PFSK-1 (cell line): ENCODE measurements at regions not wholly inside any gene's neighbourhood (a gene's known extent, or its start where the extent isn't known, plus 50 kb on each side); places are given as distances from the start of the nearest gene placed in this dataset.

ENCODE experiments used
- FOXP2 ChIP-seq: optimal IDR thresholded peaks from 2 replicates; pipeline ENCODE3; 2011; ENCODE audit warnings: borderline replicate concordance, control low read depth, inconsistent platforms; ENCODE audit not compliant: insufficient read depth; ENCODE audit errors: extremely low read length, extremely low read depth
- POLR2AphosphoS5 ChIP-seq: IDR thresholded peaks from 2 replicates; pipeline ENCODE4 v1.6.1; 2012; ENCODE audit warnings: low read depth, mild to moderate bottlenecking, control low read depth, low read length, moderate library complexity
- SIN3A ChIP-seq: IDR thresholded peaks from 2 replicates; pipeline ENCODE4 v1.6.1; 2012; ENCODE audit warnings: mild to moderate bottlenecking, low read length, moderate library complexity, borderline replicate concordance; ENCODE audit not compliant: insufficient read depth
- TAF1 ChIP-seq: IDR thresholded peaks from 2 replicates; pipeline ENCODE4 v1.6.1; 2012; ENCODE audit warnings: low read length, control low read depth, borderline replicate concordance; ENCODE audit not compliant: insufficient read depth
- TF ChIP-seq, protein P1 (sequence below), 2 experiments: IDR thresholded peaks; 2 replicates each; pipeline versions ENCODE4 v1.6.1 to v1.8.0; 2011 to 2012; ENCODE audit warnings: low read depth in 2 of 2, low read length in 2 of 2, control low read depth in 1 of 2, inconsistent platforms in 1 of 2, mild to moderate bottlenecking in 1 of 2, moderate library complexity in 1 of 2; ENCODE audit not compliant: insufficient read depth in 1 of 2

DNA sequence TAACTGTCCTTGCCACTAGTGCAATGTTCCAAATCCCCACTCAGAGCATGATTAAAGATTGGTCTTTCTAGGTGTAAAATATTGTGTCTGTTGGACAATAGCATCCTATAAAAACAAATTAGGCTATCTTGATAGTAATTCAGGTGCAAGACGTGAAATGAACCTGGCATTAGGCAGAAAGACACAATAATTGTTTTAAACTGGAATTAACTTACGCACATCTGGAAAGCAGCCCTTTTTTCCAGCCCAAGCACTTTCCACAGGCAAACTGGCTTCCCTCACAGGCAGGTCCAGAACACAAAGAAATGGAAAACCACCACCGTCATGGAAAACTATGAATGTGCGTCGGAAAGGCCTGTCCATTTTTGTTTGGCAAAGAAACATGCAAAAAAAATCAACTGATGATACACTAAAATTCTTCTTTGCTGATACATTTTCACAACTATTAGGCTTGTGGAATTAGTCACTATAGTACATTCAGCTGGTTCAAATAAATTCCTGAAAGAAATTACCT is 474.7 kb upstream of the IL12A start:
- TF ChIP-seq SIN3A: no peak
- TF ChIP-seq, protein P1, sequence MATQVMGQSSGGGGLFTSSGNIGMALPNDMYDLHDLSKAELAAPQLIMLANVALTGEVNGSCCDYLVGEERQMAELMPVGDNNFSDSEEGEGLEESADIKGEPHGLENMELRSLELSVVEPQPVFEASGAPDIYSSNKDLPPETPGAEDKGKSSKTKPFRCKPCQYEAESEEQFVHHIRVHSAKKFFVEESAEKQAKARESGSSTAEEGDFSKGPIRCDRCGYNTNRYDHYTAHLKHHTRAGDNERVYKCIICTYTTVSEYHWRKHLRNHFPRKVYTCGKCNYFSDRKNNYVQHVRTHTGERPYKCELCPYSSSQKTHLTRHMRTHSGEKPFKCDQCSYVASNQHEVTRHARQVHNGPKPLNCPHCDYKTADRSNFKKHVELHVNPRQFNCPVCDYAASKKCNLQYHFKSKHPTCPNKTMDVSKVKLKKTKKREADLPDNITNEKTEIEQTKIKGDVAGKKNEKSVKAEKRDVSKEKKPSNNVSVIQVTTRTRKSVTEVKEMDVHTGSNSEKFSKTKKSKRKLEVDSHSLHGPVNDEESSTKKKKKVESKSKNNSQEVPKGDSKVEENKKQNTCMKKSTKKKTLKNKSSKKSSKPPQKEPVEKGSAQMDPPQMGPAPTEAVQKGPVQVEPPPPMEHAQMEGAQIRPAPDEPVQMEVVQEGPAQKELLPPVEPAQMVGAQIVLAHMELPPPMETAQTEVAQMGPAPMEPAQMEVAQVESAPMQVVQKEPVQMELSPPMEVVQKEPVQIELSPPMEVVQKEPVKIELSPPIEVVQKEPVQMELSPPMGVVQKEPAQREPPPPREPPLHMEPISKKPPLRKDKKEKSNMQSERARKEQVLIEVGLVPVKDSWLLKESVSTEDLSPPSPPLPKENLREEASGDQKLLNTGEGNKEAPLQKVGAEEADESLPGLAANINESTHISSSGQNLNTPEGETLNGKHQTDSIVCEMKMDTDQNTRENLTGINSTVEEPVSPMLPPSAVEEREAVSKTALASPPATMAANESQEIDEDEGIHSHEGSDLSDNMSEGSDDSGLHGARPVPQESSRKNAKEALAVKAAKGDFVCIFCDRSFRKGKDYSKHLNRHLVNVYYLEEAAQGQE (IDR thresholded peaks at IDR 0.05; ENCODE audit: insufficient read depth in 1 of 2, low read depth in 2 of 2, low read length in 2 of 2): no peak
- no peak for TF ChIP-seq POLR2AphosphoS5
- TF ChIP-seq TAF1: no peak
- TF ChIP-seq FOXP2: no peak

DNA sequence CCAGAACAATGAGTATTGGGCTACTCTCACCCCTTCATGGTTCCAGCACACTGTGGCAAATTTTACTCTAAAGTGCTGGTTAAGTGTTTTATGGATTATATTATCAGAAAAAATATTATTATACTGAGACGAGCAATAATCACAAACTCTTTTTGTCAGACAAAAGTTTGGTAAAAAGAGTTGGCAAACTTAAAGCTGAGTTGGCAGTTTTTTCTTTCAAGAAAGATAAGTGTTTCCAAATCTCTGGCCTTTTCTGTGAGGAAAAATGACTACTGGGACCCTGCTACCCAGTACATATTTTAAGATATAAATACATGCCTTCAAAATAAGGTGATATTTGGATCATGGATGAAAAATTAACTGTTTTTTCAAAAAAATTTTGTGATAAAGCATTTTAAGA is 471.5 kb upstream of the IL12A start:
- TF ChIP-seq TAF1: no peak
- no peak for TF ChIP-seq FOXP2

GRCh38 chr3:159520638-159521037 is 468.0 kb upstream of the IL12A start:
- TF ChIP-seq TAF1 (no peak), FOXP2 (no peak), POLR2AphosphoS5 (no peak)
- TF ChIP-seq, protein P1 (IDR thresholded peaks at IDR 0.05; ENCODE audit: insufficient read depth in 1 of 2, low read depth in 2 of 2, low read length in 2 of 2): no peak

DNA sequence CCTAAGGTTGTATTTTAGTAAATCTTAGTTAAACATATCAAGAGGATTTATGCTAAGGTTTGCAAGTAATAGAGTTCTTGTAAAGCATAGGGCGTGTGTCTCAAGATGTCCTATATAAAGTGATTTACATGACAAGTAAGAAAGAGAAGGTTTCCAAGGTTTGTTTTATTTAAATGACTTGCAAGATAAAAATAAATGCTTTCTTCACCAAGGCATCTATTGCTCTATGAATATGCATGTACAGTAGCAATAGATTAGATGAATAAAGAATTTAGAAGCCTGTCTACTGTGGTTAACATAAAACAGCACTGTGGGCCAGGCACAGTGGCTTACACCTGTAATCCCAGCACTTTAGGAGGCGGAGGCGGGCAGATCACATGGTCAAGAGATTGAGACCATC is 466.4 kb upstream of the IL12A start:
- TF ChIP-seq, protein P1 (IDR thresholded peaks at IDR 0.05; ENCODE audit: insufficient read depth in 1 of 2, low read depth in 2 of 2, low read length in 2 of 2): no peak
- no peak for TF ChIP-seq FOXP2
- no peak for TF ChIP-seq POLR2AphosphoS5
- no peak for TF ChIP-seq SIN3A

DNA sequence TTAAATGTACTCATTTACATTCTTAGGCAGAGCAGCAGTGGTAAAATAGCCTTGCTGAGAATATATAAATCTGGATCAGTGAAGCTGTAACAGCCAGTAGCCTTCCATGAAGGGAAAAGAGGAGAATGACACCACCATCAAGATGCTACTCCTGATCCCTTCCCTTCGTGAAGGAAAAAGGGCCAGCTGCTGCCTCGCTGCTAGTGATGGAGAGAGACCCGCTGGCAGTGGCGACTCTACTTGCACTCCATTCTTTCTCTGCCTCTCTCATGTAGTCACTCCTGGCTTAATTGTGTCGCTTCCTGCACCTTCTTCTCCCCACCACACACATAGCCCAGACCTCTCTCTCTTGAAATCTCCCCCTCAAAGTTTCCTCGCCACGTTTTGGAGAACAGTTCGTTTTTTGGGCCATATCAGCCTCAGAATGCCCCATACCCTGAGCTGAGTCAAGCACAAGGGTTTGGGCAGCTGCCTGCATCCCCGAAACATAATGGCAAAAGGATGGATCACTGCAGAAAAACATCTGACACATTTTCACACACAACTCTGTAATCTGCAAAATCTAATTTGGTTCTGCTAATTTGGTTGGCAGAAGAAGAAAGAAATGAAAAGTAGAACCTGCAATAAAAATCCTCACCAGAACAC is 460.3 kb upstream of the IL12A start:
- no peak for TF ChIP-seq POLR2AphosphoS5
- TF ChIP-seq TAF1: no peak
- TF ChIP-seq SIN3A: no peak
- TF ChIP-seq, protein P1 (IDR thresholded peaks at IDR 0.05; ENCODE audit: insufficient read depth in 1 of 2, low read depth in 2 of 2, low read length in 2 of 2): no peak
- no peak for TF ChIP-seq FOXP2

GRCh38 chr3:159532577-159532976 is 456.1 kb upstream of the IL12A start:
- TF ChIP-seq TAF1 (no peak), POLR2AphosphoS5 (no peak)
